GM23338 (cell line): ENCODE measurements at regions not wholly inside any gene's neighbourhood (a gene's known extent, or its start where the extent isn't known, plus 50 kb on each side); places are given as distances from the start of the nearest gene placed in this dataset.

Experiments used
- ATAC-seq: fragments of 200-7000 bp; cut with Tn5 transposase; 3 replicates; pipeline ENCODE4 v1.9.1; 2020
- DNase-seq: peaks from one replicate; pipeline ENCODE4 v3.0.0-alpha.2; 2015; ENCODE audit warnings: low spot score
- H2AFZ ChIP-seq: fragments of 200-600 bp; sonication (generic); 2 replicates; pipeline ENCODE4 v1.8.0; 2016; ENCODE audit warnings: antibody characterized with exemption, mild to moderate bottlenecking, moderate library complexity
- H3F3A ChIP-seq: fragments of 200-600 bp; sonication (generic); replicated peaks from 2 replicates; pipeline ENCODE4 v1.8.0; 2017; ENCODE audit warnings: antibody characterized with exemption, mixed run types, low read depth
- H3K27ac ChIP-seq: fragments of 200-600 bp; sonication (generic); 2 replicates; pipeline ENCODE4 v1.6.1; 2016; ENCODE audit warnings: low read depth
- H3K27me3 ChIP-seq: fragments of 200-600 bp; sonication (generic); 2 replicates; pipeline ENCODE4 v1.8.0; 2016; ENCODE audit warnings: mild to moderate bottlenecking, mixed run types, moderate library complexity; ENCODE audit not compliant: insufficient read depth
- H3K36me3 ChIP-seq: fragments of 200-600 bp; sonication (generic); 2 replicates; pipeline ENCODE4 v1.8.0; 2016; ENCODE audit warnings: mild to moderate bottlenecking; ENCODE audit not compliant: insufficient read depth
- H3K4me1 ChIP-seq: fragments of 200-600 bp; sonication (generic); 2 replicates; pipeline ENCODE4 v1.8.0; 2016; ENCODE audit warnings: mild to moderate bottlenecking, moderate library complexity; ENCODE audit not compliant: insufficient read depth
- H3K4me2 ChIP-seq: fragments of 200-600 bp; sonication (generic); 2 replicates; pipeline ENCODE4 v1.7.1; 2017; ENCODE audit warnings: mixed run types
- H3K4me3 ChIP-seq: fragments of 200-600 bp; sonication (generic); 2 replicates; pipeline ENCODE4 v1.6.1; 2016; ENCODE audit warnings: mixed run types
- H3K79me2 ChIP-seq: fragments of 200-600 bp; sonication (generic); replicated peaks from 2 replicates; pipeline ENCODE4 v1.8.0; 2017; ENCODE audit warnings: mild to moderate bottlenecking; ENCODE audit not compliant: insufficient read depth
- H3K9me2 ChIP-seq: fragments of 200-600 bp; sonication (generic); 2 replicates; pipeline ENCODE4 v1.8.0; 2017; ENCODE audit not compliant: insufficient read depth
- H4K20me1 ChIP-seq: fragments of 200-600 bp; sonication (generic); replicated peaks from 2 replicates; pipeline ENCODE4 v1.8.0; 2017; ENCODE audit warnings: mild to moderate bottlenecking; ENCODE audit not compliant: insufficient read depth
- H3K27ac Mint-ChIP-seq: 2 replicates; pipeline ENCODE4 v1.8.0; 2020; ENCODE audit warnings: inconsistent platforms, mild to moderate bottlenecking, moderate library complexity, mixed read lengths
- H3K27me3 Mint-ChIP-seq: 3 replicates; pipeline ENCODE4 v1.8.0; 2022; ENCODE audit warnings: low read depth, mild to moderate bottlenecking, moderate library complexity, mixed read lengths, inconsistent platforms; ENCODE audit not compliant: insufficient read depth, poor library complexity
- H3K36me3 Mint-ChIP-seq: 3 replicates; pipeline ENCODE4 v1.8.0; 2021; ENCODE audit warnings: low read depth, mild to moderate bottlenecking, inconsistent platforms, moderate library complexity, mixed read lengths
- H3K4me1 Mint-ChIP-seq: 3 replicates; pipeline ENCODE4 v1.8.0; 2020; ENCODE audit warnings: mild to moderate bottlenecking, inconsistent platforms, mixed read lengths
- H3K4me3 Mint-ChIP-seq: 3 replicates; pipeline ENCODE4 v1.8.0; 2021; ENCODE audit warnings: moderate library complexity, mild to moderate bottlenecking, inconsistent platforms, mixed read lengths
- H3K9me3 Mint-ChIP-seq: 3 replicates; pipeline ENCODE4 v1.8.0; 2020; ENCODE audit warnings: moderate library complexity, mild to moderate bottlenecking, inconsistent platforms, mixed read lengths
- CREB1 ChIP-seq: fragments of 250-450 bp; sonication (Bioruptor Pico); IDR thresholded peaks from 2 replicates; pipeline ENCODE4 v1.5.0; 2020; ENCODE audit warnings: low read depth, mild to moderate bottlenecking, moderate library complexity
- EZH2 ChIP-seq: fragments of 200-600 bp; sonication (generic); IDR thresholded peaks from one replicate; pipeline ENCODE4 v1.8.0; 2017; ENCODE audit warnings: antibody characterized with exemption, mild to moderate bottlenecking, low read depth; ENCODE audit not compliant: unreplicated experiment
- EZH2phosphoT487 ChIP-seq: fragments of 200-600 bp; sonication (generic); IDR thresholded peaks from one replicate; pipeline ENCODE4 v1.8.1; 2018; ENCODE audit warnings: antibody characterized with exemption; ENCODE audit not compliant: unreplicated experiment
- JUNB ChIP-seq: IDR thresholded peaks from one replicate; pipeline ENCODE4 v1.6.1; 2016; ENCODE audit warnings: antibody characterized with exemption; ENCODE audit not compliant: unreplicated experiment
- NANOG ChIP-seq: IDR thresholded peaks from 2 replicates; pipeline ENCODE4 v1.6.1; 2016; ENCODE audit warnings: antibody characterized with exemption, borderline replicate concordance
- POLR2AphosphoS5 ChIP-seq: IDR thresholded peaks from 2 replicates; pipeline ENCODE4 v1.6.1; 2016; ENCODE audit warnings: antibody characterized with exemption, low read depth
- STAT1 ChIP-seq: IDR thresholded peaks from one replicate; pipeline ENCODE4 v1.6.1; 2016; ENCODE audit warnings: antibody characterized with exemption; ENCODE audit not compliant: unreplicated experiment
- ZNF114 ChIP-seq: fragments of 250-450 bp; sonication (Bioruptor Pico); IDR thresholded peaks from 2 replicates; pipeline ENCODE4 v1.5.0; 2020; ENCODE audit warnings: mild to moderate bottlenecking, moderate library complexity
- ZNF331 ChIP-seq: fragments of 250-450 bp; sonication (Bioruptor Pico); IDR thresholded peaks from 2 replicates; pipeline ENCODE4 v1.5.0; 2020; ENCODE audit warnings: low read depth, mild to moderate bottlenecking, moderate library complexity
- TF ChIP-seq, protein P1 (sequence below): IDR thresholded peaks from one replicate; pipeline ENCODE4 v1.6.1; 2018; ENCODE audit warnings: antibody characterized with exemption; ENCODE audit not compliant: unreplicated experiment
- TF ChIP-seq, protein P2 (sequence below): IDR thresholded peaks from 2 replicates; pipeline ENCODE4 v1.6.1; 2016; ENCODE audit warnings: antibody characterized with exemption
- TF ChIP-seq, protein P3 (sequence below), 2 experiments: fragments of 200-600 bp in 1 of 2; sonication (generic) in 1 of 2; conservative IDR thresholded peaks; 2 replicates each; pipeline versions ENCODE4 v1.5.1 to v1.6.1; 2016 to 2017; ENCODE audit warnings: antibody characterized with exemption in 2 of 2, low read depth in 2 of 2, mild to moderate bottlenecking in 2 of 2, moderate library complexity in 1 of 2

DNA sequence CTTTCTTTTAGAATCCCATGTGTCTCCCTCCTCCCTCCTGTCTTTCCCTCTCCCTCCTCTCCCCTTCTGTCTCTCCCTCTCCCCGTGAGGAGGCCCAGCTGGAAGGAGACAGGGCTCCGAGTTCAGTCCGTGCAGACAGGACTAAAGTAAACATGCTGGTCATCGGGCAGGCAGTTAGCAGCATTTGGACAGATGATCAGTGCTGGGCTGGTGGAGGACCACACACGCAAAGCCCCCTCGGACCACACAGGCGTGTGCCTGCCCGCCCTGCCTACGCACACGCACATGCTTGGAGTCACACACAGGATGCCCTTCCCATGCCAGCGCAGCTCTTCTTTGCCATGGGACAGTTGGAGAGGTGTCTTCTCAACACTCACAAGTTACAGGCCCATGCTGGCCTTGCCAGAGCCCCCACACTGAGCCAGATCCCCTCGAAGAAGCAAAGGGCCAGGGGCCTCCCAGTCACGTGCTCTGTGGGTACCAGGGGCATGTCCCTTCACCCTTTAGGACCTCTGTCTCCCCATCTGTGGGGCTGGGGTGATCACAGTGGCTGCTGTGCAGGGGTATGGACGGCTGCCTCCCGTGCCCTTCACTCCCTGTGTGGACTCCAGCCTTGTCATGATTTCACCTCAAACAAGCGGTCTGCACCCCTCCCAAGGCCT lies 215.7 kb upstream of the FOXF1 start:
- TF ChIP-seq, protein P1, sequence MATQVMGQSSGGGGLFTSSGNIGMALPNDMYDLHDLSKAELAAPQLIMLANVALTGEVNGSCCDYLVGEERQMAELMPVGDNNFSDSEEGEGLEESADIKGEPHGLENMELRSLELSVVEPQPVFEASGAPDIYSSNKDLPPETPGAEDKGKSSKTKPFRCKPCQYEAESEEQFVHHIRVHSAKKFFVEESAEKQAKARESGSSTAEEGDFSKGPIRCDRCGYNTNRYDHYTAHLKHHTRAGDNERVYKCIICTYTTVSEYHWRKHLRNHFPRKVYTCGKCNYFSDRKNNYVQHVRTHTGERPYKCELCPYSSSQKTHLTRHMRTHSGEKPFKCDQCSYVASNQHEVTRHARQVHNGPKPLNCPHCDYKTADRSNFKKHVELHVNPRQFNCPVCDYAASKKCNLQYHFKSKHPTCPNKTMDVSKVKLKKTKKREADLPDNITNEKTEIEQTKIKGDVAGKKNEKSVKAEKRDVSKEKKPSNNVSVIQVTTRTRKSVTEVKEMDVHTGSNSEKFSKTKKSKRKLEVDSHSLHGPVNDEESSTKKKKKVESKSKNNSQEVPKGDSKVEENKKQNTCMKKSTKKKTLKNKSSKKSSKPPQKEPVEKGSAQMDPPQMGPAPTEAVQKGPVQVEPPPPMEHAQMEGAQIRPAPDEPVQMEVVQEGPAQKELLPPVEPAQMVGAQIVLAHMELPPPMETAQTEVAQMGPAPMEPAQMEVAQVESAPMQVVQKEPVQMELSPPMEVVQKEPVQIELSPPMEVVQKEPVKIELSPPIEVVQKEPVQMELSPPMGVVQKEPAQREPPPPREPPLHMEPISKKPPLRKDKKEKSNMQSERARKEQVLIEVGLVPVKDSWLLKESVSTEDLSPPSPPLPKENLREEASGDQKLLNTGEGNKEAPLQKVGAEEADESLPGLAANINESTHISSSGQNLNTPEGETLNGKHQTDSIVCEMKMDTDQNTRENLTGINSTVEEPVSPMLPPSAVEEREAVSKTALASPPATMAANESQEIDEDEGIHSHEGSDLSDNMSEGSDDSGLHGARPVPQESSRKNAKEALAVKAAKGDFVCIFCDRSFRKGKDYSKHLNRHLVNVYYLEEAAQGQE = no peak
- TF ChIP-seq EZH2phosphoT487 = no peak
- no peak for TF ChIP-seq JUNB
- no peak for TF ChIP-seq CREB1 (CRISPR knock-in tag)
- TF ChIP-seq NANOG = no peak
- H3K9me3 Mint-ChIP-seq = no peaks in the 10 kb centered on the region
- no peaks in the 10 kb centered on the region for H3K36me3 Mint-ChIP-seq
- Histone ChIP-seq H3K9me2 (no peaks in the 10 kb centered on the region), H3K4me2 (no peak overlapping the region), H3K4me1 (peaks cover 6% of the 10 kb centered on the region), H3K36me3 (no peaks in the 10 kb centered on the region), H3K4me3 (no peak overlapping the region), H3F3A (0 out of 2 replicates have a peak, but pooled peaks cover under 1% of the 10 kb centered on the region), H2AFZ (no peak overlapping the region), H4K20me1 (no peaks in the 10 kb centered on the region), H3K27me3 (peaks cover 29% of the 10 kb centered on the region), H3K27ac (no peak overlapping the region), H3K79me2 (no peaks in the 10 kb centered on the region)
- ATAC-seq = no peak
- peaks cover 47% of the 10 kb centered on the region for H3K27me3 Mint-ChIP-seq
- peaks cover 25% of the 10 kb centered on the region for H3K4me1 Mint-ChIP-seq
- no peak for DNase-seq
- no peak overlapping the region for H3K27ac Mint-ChIP-seq
- no peak overlapping the region for H3K4me3 Mint-ChIP-seq

DNA sequence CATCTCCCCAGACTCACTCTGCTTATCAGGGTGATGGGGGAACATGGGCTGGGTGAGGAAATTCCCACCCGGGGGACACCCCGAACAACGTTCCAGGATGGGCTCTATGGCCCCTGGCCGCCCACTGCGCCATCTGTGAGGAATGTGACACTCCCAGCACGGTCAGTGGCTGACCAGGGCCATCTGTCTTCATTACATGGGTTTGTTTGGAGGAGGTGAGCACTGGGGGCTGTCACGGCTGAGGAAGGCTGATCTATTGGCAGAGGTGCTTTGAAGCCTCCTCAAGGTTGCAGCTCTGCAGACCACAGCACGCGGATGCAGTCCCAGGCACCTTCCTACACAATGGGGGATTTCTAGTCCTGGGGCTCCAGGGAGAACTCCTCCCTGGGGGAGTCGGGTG lies 214.1 kb upstream of the FOXF1 start:
- Histone ChIP-seq H3K27me3 (peaks cover 13% of the 10 kb centered on the region), H3K9me2 (no peaks in the 10 kb centered on the region), H3K27ac (no peak overlapping the region), H4K20me1 (no peaks in the 10 kb centered on the region), H3K4me2 (no peak overlapping the region), H3K4me1 (peaks cover 7% of the 10 kb centered on the region), H3K36me3 (no peaks in the 10 kb centered on the region), H2AFZ (no peak overlapping the region), H3K79me2 (no peaks in the 10 kb centered on the region), H3F3A (no peaks in the 10 kb centered on the region), H3K4me3 (no peak overlapping the region)
- Mint-ChIP-seq H3K4me3 (no peak overlapping the region), H3K9me3 (no peaks in the 10 kb centered on the region), H3K27me3 (peaks cover 33% of the 10 kb centered on the region), H3K36me3 (no peaks in the 10 kb centered on the region), H3K27ac (no peak overlapping the region), H3K4me1 (peaks cover 34% of the 10 kb centered on the region)
- ATAC-seq (no peak), DNase-seq (no peak)
- TF ChIP-seq STAT1 (no peak), ZNF114 (CRISPR knock-in tag) (no peak), ZNF331 (CRISPR knock-in tag) (no peak), POLR2AphosphoS5 (no peak), NANOG (no peak), CREB1 (CRISPR knock-in tag) (no peak), EZH2 (no peak)
- TF ChIP-seq, protein P2, sequence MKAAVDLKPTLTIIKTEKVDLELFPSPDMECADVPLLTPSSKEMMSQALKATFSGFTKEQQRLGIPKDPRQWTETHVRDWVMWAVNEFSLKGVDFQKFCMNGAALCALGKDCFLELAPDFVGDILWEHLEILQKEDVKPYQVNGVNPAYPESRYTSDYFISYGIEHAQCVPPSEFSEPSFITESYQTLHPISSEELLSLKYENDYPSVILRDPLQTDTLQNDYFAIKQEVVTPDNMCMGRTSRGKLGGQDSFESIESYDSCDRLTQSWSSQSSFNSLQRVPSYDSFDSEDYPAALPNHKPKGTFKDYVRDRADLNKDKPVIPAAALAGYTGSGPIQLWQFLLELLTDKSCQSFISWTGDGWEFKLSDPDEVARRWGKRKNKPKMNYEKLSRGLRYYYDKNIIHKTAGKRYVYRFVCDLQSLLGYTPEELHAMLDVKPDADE = no peak
- TF ChIP-seq, protein P3, sequence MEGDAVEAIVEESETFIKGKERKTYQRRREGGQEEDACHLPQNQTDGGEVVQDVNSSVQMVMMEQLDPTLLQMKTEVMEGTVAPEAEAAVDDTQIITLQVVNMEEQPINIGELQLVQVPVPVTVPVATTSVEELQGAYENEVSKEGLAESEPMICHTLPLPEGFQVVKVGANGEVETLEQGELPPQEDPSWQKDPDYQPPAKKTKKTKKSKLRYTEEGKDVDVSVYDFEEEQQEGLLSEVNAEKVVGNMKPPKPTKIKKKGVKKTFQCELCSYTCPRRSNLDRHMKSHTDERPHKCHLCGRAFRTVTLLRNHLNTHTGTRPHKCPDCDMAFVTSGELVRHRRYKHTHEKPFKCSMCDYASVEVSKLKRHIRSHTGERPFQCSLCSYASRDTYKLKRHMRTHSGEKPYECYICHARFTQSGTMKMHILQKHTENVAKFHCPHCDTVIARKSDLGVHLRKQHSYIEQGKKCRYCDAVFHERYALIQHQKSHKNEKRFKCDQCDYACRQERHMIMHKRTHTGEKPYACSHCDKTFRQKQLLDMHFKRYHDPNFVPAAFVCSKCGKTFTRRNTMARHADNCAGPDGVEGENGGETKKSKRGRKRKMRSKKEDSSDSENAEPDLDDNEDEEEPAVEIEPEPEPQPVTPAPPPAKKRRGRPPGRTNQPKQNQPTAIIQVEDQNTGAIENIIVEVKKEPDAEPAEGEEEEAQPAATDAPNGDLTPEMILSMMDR (conservative IDR thresholded peaks at IDR 0.05; ENCODE audit: low read depth in 2 of 2) = no peak
- TF ChIP-seq, protein P1 = no peak
